Natural killer cell (primary cell): ENCODE measurements at regions not wholly inside any gene's neighbourhood (a gene's known extent, or its start where the extent isn't known, plus 50 kb on each side); places are given as distances from the start of the nearest gene placed in this dataset.

Source experiments
- ATAC-seq, 3 donors: fragments of 150-1000 bp in 2 of 3; fragments of 200-7000 bp in 1 of 3; cut with Tn5 transposase; 1 replicate in 1 of 3; 2 replicates in 2 of 3; pipeline ENCODE4 v1.10.0; 2021; ENCODE audit warnings: mild to moderate bottlenecking in 2 of 3, moderate library complexity in 2 of 3
- DNase-seq, 2 donors: peaks; one replicate each; pipeline versions ENCODE4 v3.0.0 to v3.0.0-alpha.2; 2013 to 2021; ENCODE audit warnings: mixed read lengths in 1 of 2
- H3K27ac ChIP-seq: one replicate; pipeline ENCODE4 v1.5.1; 2013; ENCODE audit warnings: mild to moderate bottlenecking, low read length
- H3K27me3 ChIP-seq: one replicate; pipeline ENCODE4 v1.6.1; 2013; ENCODE audit warnings: low read length; ENCODE audit not compliant: control insufficient read depth, insufficient read depth
- H3K36me3 ChIP-seq: one replicate; pipeline ENCODE4 v1.6.1; 2013; ENCODE audit warnings: low read length; ENCODE audit not compliant: control insufficient read depth, insufficient read depth
- H3K4me1 ChIP-seq: one replicate; pipeline ENCODE4 v1.6.1; 2013; ENCODE audit warnings: low read length; ENCODE audit not compliant: control insufficient read depth, insufficient read depth
- H3K4me3 ChIP-seq: one replicate; pipeline ENCODE4 v1.5.1; 2013; ENCODE audit warnings: low read length
- H3K9me3 ChIP-seq: one replicate; pipeline ENCODE4 v1.6.1; 2013; ENCODE audit warnings: low read length; ENCODE audit not compliant: control insufficient read depth, insufficient read depth
- H3K27ac Mint-ChIP-seq, 2 donors: one replicate each; pipeline ENCODE4 v1.8.0; 2022; ENCODE audit warnings: mild to moderate bottlenecking in 2 of 2, mixed read lengths in 2 of 2, moderate library complexity in 1 of 2
- H3K27me3 Mint-ChIP-seq, 2 donors: one replicate each; pipeline ENCODE4 v1.8.0; 2022; ENCODE audit warnings: low read depth in 2 of 2, mixed read lengths in 2 of 2
- H3K36me3 Mint-ChIP-seq: one replicate; pipeline ENCODE4 v1.8.0; 2022; ENCODE audit warnings: mixed read lengths
- H3K4me1 Mint-ChIP-seq, 2 donors: one replicate each; pipeline ENCODE4 v1.8.0; 2022; ENCODE audit warnings: mixed read lengths in 2 of 2
- H3K4me3 Mint-ChIP-seq: one replicate; pipeline ENCODE4 v1.8.0; 2022; ENCODE audit warnings: mild to moderate bottlenecking, moderate library complexity, mixed read lengths
- H3K9me3 Mint-ChIP-seq, 2 donors: one replicate each; pipeline ENCODE4 v1.8.0; 2022; ENCODE audit warnings: mixed read lengths in 2 of 2
- CTCF ChIP-seq: fragments of 200-600 bp; IDR thresholded peaks from one replicate; pipeline ENCODE4 v1.8.0; 2022; ENCODE audit warnings: antibody characterized with exemption
- WGBS: methylation state at CpG from one replicate; pipeline ENCODE4 v1.1.7; 2013; ENCODE audit warnings: missing lambda C conversion rate; ENCODE audit not compliant: insufficient coverage; 5-methylcytosine and 5-hydroxymethylcytosine counted together
- intact Hi-C: fragments of 100-400 bp; cut with micrococcal nuclease; formaldehyde crosslinking; loops from one replicate; pipeline ENCODE4 v1.14.2; 2022

- no peak overlapping the region for H3K4me3 ChIP-seq
- peaks cover 20% of the 10 kb centered on the region for H3K4me1 ChIP-seq
- no peak for DNase-seq
- intact Hi-C loops, result no loop called here
- peak overlapping the region in 1 of 2 donors; percentile 77 for H3K27ac Mint-ChIP-seq
- peaks cover 24 to 55% of the 10 kb centered on the region in 2 donors for H3K4me1 Mint-ChIP-seq
- H3K4me3 Mint-ChIP-seq, result no peak overlapping the region
- 56% methylated on average over 16 of the region's 16 CpGs for WGBS
- no peaks in the 10 kb centered on the region for H3K27me3 ChIP-seq
- no peak for TF ChIP-seq CTCF
- ATAC-seq, result peak; percentile 38 to 89 (median 67)
- H3K27ac ChIP-seq, result no peak overlapping the region
- peaks cover 0 to 28% of the 10 kb centered on the region in 2 donors for H3K27me3 Mint-ChIP-seq
- H3K9me3 Mint-ChIP-seq, result no peaks in the 10 kb centered on the region
- H3K36me3 ChIP-seq, result no peaks in the 10 kb centered on the region
- H3K9me3 ChIP-seq, result no peaks in the 10 kb centered on the region
- H3K36me3 Mint-ChIP-seq, result no peaks in the 10 kb centered on the region
These were observed 249.1 kb upstream of the PITRM1 start for GRCh38 chr10:3421537-3422257.

- H3K9me3 ChIP-seq, result no peaks in the 10 kb centered on the region
- intact Hi-C loops, result no loop called here
- H3K4me1 ChIP-seq, result peaks cover 20% of the 10 kb centered on the region
- H3K27me3 ChIP-seq, result no peaks in the 10 kb centered on the region
- Mint-ChIP-seq H3K27me3 (peaks cover 0 to 21% of the 10 kb centered on the region in 2 donors), H3K9me3 (no peaks in the 10 kb centered on the region), H3K4me3 (no peak overlapping the region), H3K36me3 (no peaks in the 10 kb centered on the region), H3K4me1 (peaks cover 24 to 55% of the 10 kb centered on the region in 2 donors), H3K27ac (peak overlapping the region in 1 of 2 donors; percentile 77)
- H3K27ac ChIP-seq, result no peak overlapping the region
- ATAC-seq (no peak), DNase-seq (no peak)
- WGBS, result 95% methylated on average over 18 of the region's 18 CpGs
- H3K4me3 ChIP-seq, result no peak overlapping the region
- H3K36me3 ChIP-seq, result no peaks in the 10 kb centered on the region
- no peak for TF ChIP-seq CTCF
These were observed 248.2 kb upstream of the PITRM1 start for GRCh38 chr10:3420527-3421469.

GRCh38 chr10:3419719-3420495 lies 247.3 kb upstream of the PITRM1 start:
- TF ChIP-seq CTCF, result no peak
- peaks cover 20% of the 10 kb centered on the region for H3K4me1 ChIP-seq
- ATAC-seq (no peak), DNase-seq (no peak)
- H3K27me3 ChIP-seq, result no peaks in the 10 kb centered on the region
- H3K27ac Mint-ChIP-seq, result peak overlapping the region in 1 of 2 donors; percentile 77
- H3K27me3 Mint-ChIP-seq, result peaks cover 0 to 13% of the 10 kb centered on the region in 2 donors
- no peaks in the 10 kb centered on the region for H3K9me3 Mint-ChIP-seq
- H3K27ac ChIP-seq, result no peak overlapping the region
- H3K4me3 ChIP-seq, result no peak overlapping the region
- H3K4me1 Mint-ChIP-seq, result peaks cover 24 to 55% of the 10 kb centered on the region in 2 donors
- H3K4me3 Mint-ChIP-seq, result peak overlapping the region; percentile 30
- no peaks in the 10 kb centered on the region for H3K36me3 Mint-ChIP-seq
- WGBS, result 18% methylated on average over 12 of the region's 12 CpGs
- intact Hi-C loops, result no loop called here
- no peaks in the 10 kb centered on the region for H3K36me3 ChIP-seq
- no peaks in the 10 kb centered on the region for H3K9me3 ChIP-seq
